CD4-positive, alpha-beta T cell treated with Interleukin-15 for 1 hour (primary cell): ENCODE measurements at regions not wholly inside any gene's neighbourhood (a gene's known extent, or its start where the extent isn't known, plus 50 kb on each side); places are given as distances from the start of the nearest gene placed in this dataset.
"Not testable (repeated sequence)": the region's sequence is repeated elsewhere in the genome, so short reads cannot be mapped to it uniquely, and the experiment has no call there.

Experiments used
- DNase-seq: peaks from one replicate; pipeline ENCODE4 v3.0.0-alpha.2; 2020

- DNase-seq, result no peak
These were observed 656.6 kb upstream of the MMS22L start for GRCh38 chr6:97939440-97940168.

- no peak for DNase-seq
These were observed 664.8 kb upstream of the MMS22L start for GRCh38 chr6:97947841-97948240.

- no peak for DNase-seq
These were observed 675.1 kb upstream of the MMS22L start for GRCh38 chr6:97958134-97958533.

DNA sequence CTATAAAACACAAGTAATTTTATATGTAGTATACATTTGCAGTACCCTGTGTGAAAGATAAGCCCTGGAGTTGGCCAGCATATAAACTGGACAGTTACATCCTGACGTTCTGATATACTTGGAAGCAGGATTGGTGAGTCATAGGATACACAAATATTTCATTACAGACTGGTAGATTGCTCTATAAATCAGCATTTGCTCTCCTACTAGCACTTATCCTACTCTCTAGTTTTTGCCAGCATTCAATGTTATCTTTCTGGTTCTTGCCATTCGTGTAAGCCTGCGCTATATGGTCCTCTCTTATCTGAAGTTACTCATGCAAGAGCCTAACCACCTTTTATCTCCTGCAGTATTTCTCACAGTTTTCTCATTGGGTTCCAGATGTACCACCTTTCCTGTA, 680.2 kb upstream of the MMS22L start:
- no peak for DNase-seq

- no peak for DNase-seq
These were observed 686.0 kb upstream of the MMS22L start for GRCh38 chr6:97969065-97969464.

GRCh38 chr6:97977084-97977483, 694.1 kb upstream of the MMS22L start:
- DNase-seq, result no peak

DNA sequence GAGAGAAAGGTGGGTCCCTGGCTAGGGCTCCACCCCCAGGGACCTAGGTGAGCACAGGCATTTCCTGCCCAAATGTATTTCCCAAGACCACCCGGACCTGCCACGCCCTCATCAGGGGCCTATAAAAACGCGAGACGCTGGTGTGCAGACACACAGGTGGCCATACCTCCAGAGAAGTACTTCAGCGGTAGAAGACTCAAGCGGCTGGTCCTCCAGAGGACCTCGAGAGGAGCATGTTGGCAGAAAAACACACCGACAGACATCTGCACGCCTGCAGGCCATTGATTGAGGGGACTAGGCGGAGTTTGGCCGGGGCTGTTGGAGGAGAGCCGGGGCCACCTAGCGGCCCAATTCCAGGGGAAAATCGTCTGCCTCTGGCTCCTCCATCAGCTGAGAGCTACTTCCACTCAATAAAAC, 695.8 kb upstream of the MMS22L start:
- no peak for DNase-seq

- DNase-seq, result not testable (repeated sequence)
These were observed 696.3 kb upstream of the MMS22L start for GRCh38 chr6:97979285-97979684.

DNA sequence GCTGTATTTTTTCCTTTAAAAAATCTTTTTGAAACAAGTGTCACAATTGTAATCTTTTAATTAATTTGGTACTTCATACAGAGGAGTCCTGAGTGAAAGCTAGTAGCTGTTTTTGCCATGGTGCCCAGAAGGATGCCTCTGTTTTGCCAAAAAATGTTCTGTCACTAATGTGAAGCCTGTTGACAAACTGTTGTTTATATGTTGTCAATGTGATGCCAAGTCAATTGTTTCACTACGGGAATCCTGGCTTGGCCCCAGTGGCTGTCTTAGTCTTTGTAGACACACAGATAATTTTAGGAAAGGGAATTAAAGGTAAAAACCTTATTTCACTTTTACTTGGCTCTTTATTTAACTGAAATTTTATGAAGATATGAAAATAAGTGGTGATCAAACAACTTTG, 706.4 kb upstream of the MMS22L start:
- no peak for DNase-seq

- no peak for DNase-seq
These were observed 712.1 kb upstream of the MMS22L start for GRCh38 chr6:97995158-97995557.

DNA sequence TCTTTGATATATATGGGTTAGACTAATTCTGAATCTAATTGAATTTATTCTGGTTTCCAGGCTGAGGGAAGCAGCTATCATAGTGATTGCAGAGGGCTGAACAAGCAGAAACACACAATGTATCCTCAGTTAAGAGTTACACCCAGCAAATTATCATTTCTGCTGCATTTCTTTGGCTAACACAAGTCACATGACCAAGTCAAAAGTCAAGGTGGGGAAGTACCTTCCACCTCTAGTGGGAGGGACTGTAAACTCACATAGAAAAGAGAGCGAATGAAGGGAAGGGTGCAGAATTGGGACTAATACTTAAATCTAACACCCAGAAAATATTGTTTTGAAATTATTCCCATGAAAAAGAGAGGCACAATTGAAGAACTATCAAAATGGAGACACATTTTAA, 719.7 kb upstream of the MMS22L start:
- no peak for DNase-seq

GRCh38 chr6:98014442-98015201, 731.6 kb upstream of the MMS22L start:
- DNase-seq, result no peak

GRCh38 chr6:98016565-98016964, 733.5 kb upstream of the MMS22L start:
- no peak for DNase-seq

- no peak for DNase-seq
These were observed 737.2 kb upstream of the MMS22L start for GRCh38 chr6:98020222-98020621.

DNA sequence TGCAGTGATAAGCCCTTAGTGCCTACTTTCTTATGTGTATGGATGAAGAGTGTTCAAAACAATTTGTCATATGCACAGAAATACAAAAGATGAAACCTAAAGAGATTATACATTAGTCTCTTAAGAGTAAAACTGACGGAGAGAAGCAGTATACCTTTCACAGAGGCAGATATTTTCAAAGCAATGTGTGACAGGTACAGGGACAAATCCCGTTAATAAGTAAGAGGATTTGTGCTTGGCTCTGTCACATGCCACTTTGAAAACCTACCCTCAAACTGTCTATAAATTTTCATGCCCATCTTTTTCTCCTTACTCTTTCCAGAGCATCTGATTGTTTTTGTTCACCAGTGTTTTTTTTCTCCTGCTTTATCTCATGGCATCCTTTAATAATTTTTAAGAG, 741.3 kb upstream of the MMS22L start:
- no peak for DNase-seq

- no peak for DNase-seq
These were observed 744.9 kb upstream of the MMS22L start for GRCh38 chr6:98027898-98028297.

DNA sequence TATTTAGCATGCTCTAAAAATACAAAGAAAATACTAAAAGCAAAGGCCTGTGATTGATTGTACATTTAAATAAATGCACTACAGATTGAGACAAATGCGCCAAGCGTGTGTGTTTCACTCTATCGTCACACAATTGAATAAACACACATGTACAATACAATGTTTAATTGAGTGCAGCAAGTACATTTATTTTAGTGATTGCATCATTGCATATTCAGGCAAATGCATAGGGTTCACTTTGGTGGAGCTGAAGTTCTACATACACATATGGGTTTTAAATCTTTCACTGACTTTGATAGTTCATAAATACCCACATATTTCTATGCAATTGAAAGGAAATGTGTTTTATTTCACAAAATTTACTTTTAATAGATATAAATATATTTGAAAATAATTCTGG, 750.6 kb upstream of the MMS22L start:
- DNase-seq, result no peak

DNA sequence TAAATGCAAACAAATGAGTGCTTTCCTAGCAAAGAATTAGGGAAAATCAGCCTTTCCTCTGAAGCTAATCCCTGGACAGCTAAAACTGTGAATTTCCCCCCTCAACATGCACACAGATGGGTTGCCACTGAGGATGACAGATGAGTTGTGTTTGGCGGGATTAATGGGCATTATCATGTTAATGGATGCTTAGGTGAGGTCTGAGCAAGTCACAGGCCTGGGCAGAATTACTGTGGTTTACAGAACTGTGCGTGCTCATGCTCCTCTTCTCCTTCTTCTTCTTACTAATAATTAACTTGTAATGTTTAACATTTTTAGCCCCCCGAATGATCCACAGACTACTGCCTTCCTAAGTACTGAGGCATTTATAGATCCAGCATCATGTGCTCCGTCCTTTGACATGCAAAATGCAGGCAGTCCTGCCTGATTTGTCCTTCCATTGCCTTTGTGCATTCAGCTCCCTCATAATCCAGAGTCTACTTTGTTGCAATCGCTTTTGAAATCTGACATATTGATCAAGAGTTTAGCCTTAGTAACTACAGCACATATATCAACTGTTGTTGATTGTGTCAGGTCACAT, 753.4 kb upstream of the MMS22L start:
- DNase-seq, result no peak

DNA sequence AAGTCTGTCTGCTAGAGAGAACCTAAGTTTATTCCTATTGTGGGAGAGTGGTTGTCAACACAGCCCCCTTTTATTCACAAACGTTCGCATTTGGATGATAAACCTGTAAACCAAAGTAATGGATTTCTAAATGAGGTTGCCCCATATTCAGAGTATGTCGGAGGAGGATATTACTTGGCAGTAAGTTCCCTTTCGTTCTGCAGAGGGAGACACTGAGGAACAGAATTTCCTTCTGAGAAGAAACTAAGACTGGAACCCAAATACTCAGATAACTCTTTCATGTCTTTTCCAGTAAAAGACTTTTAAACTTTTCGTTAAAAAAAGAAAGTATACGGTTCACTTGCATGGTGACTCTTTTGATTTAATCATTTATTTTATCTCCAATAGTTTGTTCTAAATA, 754.6 kb upstream of the MMS22L start:
- DNase-seq, result no peak

- no peak for DNase-seq
These were observed 756.4 kb upstream of the MMS22L start for GRCh38 chr6:98039443-98039842.

DNA sequence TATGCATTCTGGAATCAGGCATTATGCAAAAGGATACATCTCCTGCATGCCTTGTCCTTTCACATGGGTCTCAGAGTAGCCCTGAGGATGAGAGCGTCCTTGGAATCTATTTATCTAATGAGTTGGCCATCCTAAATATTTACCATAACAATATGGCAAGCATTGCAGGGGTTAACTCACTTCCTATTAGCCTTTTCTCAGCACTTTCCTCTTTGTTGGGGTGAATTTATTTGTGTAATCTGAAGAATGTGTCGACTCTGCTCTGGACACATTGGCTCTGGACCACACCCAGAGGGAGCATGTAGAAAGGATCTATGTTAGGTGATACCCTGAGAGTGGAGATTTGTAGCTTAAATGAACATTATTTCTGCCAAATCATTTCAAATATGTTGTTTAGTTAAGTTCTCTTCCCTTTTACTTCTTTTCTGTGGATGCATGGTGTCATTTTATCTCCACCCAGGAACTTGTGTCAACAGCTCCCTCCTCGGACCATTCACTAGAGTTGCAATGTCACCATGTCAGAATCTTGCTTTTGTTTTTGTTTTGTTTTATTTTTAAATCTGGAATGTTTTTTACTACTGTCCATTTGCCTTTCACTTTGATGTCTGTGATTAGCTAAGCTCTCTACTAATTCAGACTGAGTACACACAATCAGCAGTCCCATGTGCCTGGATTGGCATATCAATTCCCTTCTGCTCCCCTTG, 757.0 kb upstream of the MMS22L start:
- no peak for DNase-seq

- DNase-seq, result no peak
These were observed 758.0 kb upstream of the MMS22L start for GRCh38 chr6:98041056-98041455.

DNA sequence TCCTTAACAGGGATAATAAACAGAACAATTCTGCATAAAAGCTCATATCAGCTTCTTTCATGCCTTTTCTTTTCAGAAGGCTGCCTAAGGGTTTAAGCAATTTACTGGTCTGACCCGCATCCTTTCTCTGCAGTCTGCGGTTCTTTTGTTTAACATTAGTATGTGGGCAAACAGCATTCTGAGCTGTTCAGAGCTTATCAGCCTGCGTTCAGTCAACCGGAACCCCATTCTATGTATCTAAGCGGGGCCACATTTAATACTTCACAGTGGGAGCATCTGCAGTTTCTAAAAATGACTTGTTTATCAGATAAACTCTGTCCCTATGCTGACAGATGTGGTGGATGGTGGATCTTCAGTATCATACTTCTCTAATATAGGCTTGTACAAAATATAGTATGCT, 758.9 kb upstream of the MMS22L start:
- DNase-seq, result no peak

DNA sequence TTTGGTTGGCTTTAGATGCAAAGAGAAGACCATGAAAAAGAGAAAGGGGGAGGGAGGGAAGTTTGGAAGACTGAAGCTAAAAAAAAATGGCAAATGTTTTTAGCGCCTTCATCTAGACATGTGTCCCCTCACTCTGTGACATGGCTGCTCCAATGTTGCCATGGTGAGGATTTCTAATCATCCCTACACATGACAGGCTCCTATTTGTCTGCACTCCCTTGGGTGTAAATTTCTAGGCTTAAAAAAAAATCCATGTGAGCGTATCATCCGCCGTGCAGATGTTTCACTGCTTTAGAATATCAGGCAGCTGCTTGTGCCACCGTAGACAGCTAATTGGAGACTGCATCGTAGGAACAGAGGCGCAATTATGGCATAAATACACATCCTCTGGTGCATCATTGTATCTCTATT, 761.1 kb upstream of the MMS22L start:
- no peak for DNase-seq
